HG03521 (cell line): ENCODE measurements at regions not wholly inside any gene's neighbourhood (a gene's known extent, or its start where the extent isn't known, plus 50 kb on each side); places are given as distances from the start of the nearest gene placed in this dataset.
"Not testable (repeated sequence)": the region's sequence is repeated elsewhere in the genome, so short reads cannot be mapped to it uniquely, and the experiment has no call there.

ENCODE experiments used
- ATAC-seq: cut with Tn5 transposase; IDR thresholded peaks from one replicate; pipeline ENCODE4 v1.9.1; 2021; ENCODE audit warnings: mild to moderate bottlenecking, moderate library complexity; ENCODE audit not compliant: unreplicated experiment

GRCh38 chr17:33986566-33986965 is 268.5 kb upstream of the CCL2 start:
- no peak for ATAC-seq

- no peak for ATAC-seq
Observed at GRCh38 chr17:33987162-33987561, 267.9 kb upstream of the CCL2 start.

GRCh38 chr17:33989361-33990148 is 265.5 kb upstream of the CCL2 start:
- no peak for ATAC-seq

- no peak for ATAC-seq
Observed at GRCh38 chr17:33990943-33991706, 264.0 kb upstream of the CCL2 start.

- ATAC-seq: no peak
Observed at GRCh38 chr17:33992113-33992512, 263.0 kb upstream of the CCL2 start.

GRCh38 chr17:34000639-34001038 is 254.4 kb upstream of the CCL2 start:
- ATAC-seq: no peak

- ATAC-seq: no peak
Observed at GRCh38 chr17:34001246-34001645, 253.8 kb upstream of the CCL2 start.

GRCh38 chr17:34006126-34006525 is 249.0 kb upstream of the CCL2 start:
- no peak for ATAC-seq

GRCh38 chr17:34008125-34008524 is 247.0 kb upstream of the CCL2 start:
- ATAC-seq: no peak

GRCh38 chr17:34009912-34010311 is 245.2 kb upstream of the CCL2 start:
- ATAC-seq: no peak

GRCh38 chr17:34010534-34010933 is 244.6 kb upstream of the CCL2 start:
- no peak for ATAC-seq

- no peak for ATAC-seq
Observed at GRCh38 chr17:34011599-34011998, 243.5 kb upstream of the CCL2 start.

GRCh38 chr17:34012709-34013375 is 242.2 kb upstream of the CCL2 start:
- ATAC-seq: no peak

- ATAC-seq: no peak
Observed at GRCh38 chr17:34015253-34015652, 239.8 kb upstream of the CCL2 start.

GRCh38 chr17:34024386-34024785 is 230.7 kb upstream of the CCL2 start:
- ATAC-seq: no peak

- ATAC-seq: no peak
Observed at GRCh38 chr17:34024806-34025551, 230.1 kb upstream of the CCL2 start.

GRCh38 chr17:34030601-34031000 is 224.5 kb upstream of the CCL2 start:
- not testable (repeated sequence) for ATAC-seq

- ATAC-seq: not testable (repeated sequence)
Observed at GRCh38 chr17:34032305-34032704, 222.8 kb upstream of the CCL2 start.

- ATAC-seq: not testable (repeated sequence)
Observed at GRCh38 chr17:34038786-34039185, 216.3 kb upstream of the CCL2 start.

- not testable (repeated sequence) for ATAC-seq
Observed at GRCh38 chr17:34039213-34039612, 215.9 kb upstream of the CCL2 start.
